NCI-H2081 (cell line): ENCODE measurements at regions not wholly inside any gene's neighbourhood (a gene's known extent, or its start where the extent isn't known, plus 50 kb on each side); places are given as distances from the start of the nearest gene placed in this dataset.

Experiments
- DNase-seq, 2 experiments: peaks; one replicate each; lab custom pipeline; 2025; lab: John Stamatoyannopoulos, UW

GRCh38 chr5:133708331-133708850 lies 96.0 kb upstream of the FSTL4 start:
- no peak for DNase-seq

- no peak for DNase-seq
Observed at GRCh38 chr5:133707629-133708028, 95.3 kb upstream of the FSTL4 start.

- no peak for DNase-seq
Observed at GRCh38 chr5:133706506-133707430, 94.4 kb upstream of the FSTL4 start.

DNA sequence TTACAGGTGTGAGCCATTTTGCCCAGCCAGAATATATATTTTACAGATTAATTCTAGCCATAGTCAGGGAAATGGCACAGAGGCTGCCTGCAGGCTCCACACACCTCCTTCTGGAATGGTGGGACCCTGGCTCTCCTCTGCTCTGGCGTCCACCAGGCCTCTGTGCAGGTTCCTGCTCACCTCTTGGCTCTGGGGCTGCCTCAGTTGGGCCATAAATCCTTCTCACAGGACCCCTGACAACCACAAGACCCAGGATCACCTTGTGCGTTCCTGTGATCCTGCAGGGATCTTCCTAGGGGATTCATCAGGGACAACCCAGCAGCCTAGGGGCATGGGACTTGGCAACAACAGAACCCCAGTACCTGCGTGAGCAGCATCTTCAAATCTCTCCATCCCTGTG lies 93.0 kb upstream of the FSTL4 start:
- DNase-seq: no peak

DNA sequence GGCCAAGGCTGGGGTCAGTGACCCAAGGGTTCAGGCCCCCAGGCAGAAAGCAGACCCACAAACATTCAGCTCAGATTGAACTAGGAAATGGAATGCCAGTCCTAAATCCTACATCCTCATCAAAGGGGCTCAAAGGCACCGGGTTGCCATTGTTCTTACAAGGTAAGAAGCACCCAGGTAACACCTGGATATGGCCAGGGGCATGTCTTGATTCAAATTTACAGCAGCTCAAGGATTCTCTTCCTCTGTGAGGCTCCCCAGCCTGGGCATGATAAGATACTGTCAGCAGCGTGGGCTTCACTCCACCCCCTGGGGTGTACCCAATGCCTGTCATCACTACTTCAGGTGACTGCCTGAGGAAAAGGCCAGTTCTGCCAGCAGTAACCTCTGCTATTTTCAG lies 92.1 kb upstream of the FSTL4 start:
- DNase-seq: no peak

DNA sequence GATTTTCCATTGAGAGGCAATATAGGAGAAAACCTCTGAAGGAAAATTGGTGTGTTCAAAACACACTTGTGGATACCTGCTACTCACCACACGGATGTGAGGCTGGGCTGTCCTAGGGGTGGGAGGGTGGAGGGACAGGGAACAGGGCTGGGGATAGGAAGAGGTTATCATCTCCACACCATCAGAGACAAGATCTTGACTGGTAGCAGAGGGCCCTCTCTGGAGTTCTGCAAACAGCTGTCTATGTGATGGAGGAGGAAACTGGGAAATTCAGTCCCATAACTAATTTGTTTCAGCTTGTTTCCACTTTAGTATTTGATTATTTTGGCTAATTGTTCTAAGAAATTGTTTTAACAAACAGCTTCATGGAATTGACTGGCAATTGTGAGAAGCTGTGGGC lies 91.6 kb upstream of the FSTL4 start:
- DNase-seq: no peak

DNA sequence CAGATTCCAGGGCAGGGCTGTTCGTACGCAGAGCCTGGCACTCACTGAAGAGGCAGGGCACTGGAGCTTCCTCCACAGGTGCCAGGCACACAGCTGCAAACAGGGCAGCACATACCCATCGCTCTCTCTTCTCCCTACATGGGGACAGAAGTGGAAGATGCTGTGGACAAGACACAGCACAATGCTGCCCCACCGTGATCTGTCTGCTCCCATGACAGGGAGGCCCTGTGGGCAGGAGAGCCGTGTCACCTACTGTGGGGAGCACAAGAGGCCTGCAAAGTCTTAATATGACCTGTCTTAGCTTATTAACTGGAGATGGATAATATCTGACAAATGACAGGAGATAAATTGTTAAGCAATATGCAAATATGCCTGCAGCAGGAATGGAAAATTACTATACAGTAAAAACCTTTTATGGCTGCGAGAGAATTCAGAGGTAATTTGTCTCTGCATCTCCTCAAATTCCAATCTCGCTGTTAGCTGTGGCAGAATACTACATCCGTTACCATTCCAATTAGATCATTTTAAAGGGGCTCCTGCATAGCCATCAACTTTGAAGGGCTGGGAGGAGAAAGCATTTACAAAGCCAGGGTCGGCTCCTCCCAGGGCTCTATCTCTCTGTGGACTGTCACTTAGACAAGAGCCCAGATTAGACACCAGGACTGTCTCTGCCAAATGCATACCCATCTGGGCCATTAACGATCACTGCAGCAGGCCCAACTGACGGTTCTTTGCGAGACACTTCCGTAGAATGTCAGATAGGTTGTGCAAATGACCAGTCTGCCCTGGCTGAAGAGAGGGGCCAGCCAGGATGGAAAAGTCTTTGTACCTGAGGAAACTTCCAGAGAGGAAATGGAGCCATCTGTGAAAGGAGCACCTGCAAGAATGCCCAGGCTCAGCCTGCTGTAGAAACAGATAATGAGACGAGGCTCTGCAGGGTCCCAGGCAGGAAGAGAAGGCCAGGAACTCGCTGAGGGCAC lies 90.7 kb upstream of the FSTL4 start:
- no peak for DNase-seq

DNA sequence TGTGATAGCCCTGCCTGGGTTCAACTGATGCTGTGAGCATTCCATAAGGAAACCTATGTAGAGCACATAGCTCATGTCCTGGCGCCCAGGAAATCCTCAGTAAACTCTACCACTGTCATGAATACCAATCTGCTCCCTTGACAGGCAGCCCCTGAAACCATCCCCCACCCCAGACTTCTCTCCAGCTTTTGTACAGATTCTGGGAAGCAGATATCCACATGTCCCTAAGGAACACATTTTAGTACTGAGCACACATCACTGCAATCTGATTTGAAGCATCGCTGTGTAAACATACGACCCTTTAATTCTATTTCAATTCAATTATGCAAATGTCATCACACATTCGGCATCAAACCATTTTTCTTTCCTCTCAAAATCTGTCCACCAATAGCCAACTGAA lies 89.5 kb upstream of the FSTL4 start:
- DNase-seq: no peak

- no peak for DNase-seq
Observed at GRCh38 chr5:133700251-133700650, 87.9 kb upstream of the FSTL4 start.

DNA sequence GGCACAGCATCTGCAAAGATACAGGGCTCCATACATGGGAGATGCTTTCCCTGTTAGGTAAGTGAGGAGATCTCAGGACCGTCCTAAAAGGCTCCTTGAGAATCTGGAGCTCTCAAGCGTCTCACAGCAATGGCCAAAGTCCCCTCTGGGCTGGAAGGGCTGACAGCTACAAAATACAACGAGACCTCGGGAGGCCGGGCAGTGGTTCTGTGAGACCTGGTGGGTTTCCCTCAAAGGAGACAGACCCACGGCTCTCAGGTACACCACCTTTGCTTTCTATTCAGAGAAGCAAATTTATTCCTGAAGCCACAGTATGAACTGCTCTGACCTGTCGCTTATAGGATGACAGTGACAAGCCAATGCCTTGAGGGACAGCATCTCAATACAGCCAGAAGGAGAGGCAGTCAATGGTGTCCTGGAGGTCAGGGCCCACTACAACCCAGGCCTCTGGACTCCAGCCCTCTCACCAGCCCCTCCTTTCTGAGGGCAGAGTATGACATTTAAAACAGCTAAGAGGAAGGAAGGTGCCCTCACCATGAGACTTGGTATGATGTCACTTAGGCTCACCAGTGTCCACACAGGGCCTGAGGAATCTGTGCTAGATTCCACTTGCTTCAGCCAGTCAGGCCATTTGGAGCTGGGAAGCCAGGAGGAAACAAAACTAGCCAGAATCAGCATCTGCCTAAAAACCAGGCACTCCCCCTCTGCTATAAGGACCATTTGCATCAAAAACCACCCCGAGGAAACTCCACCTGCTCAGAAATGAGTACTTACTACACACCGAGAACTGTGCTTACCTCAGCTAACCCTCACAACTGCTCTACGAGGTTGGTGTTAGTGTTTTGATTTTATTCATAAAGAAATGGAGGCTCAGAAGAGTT lies 86.5 kb upstream of the FSTL4 start:
- DNase-seq: no peak

DNA sequence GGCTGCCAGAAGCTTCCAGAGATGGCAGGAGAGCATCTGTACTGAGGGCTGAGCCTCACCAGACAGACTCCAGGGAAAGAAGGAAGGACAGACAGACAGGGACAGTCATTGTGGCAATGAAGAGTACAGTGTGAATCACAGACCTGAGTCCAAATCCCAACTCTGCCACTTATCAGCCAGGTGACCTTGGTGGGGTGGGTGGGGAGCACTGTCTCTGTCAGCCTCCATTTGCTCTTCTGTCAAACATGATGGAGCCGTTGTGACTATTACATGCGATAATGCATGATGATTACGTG lies 85.9 kb upstream of the FSTL4 start:
- no peak for DNase-seq

DNA sequence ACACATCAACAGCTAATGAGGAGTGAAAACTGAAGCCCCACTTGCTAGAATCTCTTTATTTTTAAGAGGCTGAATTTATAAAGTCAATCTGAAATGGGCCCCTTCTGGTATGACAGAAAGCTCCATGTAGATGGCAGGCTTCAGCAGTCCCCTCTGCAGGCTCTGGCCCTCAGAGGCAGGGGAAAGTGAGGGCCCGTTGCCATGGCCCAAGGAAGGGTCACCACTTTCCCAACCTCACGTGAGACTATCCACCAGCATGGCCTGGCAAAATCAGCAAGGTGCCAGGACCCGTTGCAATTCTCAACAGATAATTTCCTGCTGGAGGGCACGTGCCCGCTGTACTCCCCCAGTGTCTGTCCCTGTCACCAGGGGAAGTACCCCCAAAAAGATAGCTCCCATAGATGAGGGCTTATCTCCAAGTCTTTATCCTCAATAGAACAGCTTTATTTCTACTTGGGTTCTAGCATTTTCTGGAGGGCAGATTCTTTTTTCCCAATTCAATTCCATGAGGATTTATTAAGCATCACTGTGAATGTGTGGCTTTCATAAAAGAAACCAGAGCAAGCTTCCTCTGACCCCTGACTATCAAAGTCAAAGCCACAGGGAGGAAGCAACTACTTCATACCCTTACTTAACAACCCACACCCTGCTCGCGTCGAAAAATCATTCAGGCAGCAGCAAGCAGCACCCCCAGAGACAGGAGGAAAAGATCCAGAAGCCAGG lies 85.4 kb upstream of the FSTL4 start:
- DNase-seq: no peak

GRCh38 chr5:133696782-133697507 lies 84.6 kb upstream of the FSTL4 start:
- no peak for DNase-seq

GRCh38 chr5:133696006-133696584 lies 83.8 kb upstream of the FSTL4 start:
- DNase-seq: no peak

DNA sequence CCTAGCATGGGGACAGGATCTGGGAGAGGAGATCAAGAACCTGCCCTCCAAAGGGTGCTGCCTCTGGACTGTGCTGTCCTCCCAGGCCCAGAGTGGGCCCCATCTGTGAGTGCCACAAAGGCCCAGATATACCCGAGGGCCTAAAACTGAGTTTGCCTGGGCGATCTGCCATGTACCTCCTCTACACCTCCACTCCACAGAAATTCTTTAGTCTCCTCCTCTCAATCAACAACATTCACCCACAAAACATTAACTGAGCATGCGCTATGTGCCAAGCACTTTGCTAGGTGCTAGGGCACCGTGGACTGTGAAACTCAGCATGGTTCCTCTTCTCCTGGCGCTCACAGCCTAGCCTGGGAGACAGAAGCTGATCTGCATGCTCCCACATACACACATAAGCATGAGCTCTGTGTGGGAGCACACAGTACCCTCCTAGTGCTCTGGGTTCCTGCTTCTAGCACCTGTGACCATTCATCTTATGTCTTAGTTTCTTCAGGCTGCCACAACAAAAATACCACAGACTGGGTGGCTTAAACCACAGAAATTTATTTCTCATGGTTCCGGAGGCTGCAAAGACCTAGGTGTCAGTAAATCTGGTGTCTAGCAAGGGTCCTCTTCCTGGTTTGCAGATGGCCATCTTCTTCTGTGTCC lies 82.0 kb upstream of the FSTL4 start:
- DNase-seq: no peak

GRCh38 chr5:133691448-133691847 lies 79.1 kb upstream of the FSTL4 start:
- no peak for DNase-seq

DNA sequence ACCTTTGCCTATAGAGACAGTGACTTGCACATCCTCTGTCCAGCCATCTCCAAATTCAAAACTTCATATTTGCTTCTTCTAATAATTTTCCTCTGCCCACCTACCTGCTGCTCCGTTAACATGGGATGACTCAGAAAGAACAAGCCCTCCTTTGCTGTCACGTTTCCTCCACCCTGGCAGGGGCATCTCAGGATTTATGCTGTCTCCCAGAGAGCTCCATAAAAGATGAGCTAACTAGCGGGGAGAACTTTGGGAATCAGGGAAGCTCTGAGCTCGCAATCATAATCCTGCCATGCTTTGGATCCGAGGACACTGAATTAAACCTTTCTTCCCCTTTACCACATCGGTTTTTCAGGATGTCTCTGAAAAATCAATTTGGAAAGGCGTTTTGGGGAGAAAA lies 78.4 kb upstream of the FSTL4 start:
- no peak for DNase-seq

GRCh38 chr5:133688391-133688790 lies 76.0 kb upstream of the FSTL4 start:
- DNase-seq: no peak

DNA sequence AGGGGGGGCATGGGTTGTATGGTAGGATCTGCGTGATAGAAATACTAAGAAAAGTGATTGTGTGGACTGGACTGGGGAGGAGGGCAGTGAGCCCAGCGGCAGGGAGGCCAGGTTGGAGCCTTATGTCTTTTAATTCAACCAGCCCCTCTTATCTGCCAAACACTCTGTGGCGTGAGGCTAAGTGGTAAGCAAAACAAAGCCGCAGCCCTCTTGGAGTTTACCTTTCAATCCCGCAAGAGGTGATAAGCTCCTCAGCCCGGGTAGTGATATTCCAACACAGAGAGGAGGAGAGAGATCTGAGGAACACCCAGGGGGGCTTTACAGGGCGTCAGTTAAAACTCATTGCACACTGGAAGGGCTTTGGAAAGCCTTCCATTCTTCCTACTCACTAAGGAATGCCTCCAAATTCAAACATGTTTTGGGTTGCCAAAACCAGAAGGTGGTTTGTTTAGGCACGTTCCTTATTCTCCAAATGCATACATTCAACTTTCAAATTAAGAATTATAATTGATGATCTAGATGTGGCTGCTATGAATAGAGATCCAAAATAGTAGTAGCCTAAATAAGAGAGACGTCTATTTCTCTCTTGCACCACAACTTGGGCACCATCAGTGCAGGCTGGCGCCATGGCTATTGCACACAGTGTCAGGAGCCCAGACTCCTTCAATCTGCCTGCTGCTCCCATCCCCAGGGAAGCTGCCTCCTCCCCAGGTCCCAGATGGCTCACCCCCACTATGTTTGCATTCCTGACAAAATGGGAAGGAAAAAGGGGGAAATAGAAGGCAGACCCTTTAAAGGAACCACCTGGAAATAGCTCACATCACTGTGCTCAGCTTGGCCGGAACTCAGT lies 75.1 kb upstream of the FSTL4 start:
- DNase-seq: no peak
